Smooth muscle cell (in vitro differentiated cells): ENCODE measurements at regions not wholly inside any gene's neighbourhood (a gene's known extent, or its start where the extent isn't known, plus 50 kb on each side); places are given as distances from the start of the nearest gene placed in this dataset.

Experiments used
- DNase-seq: peaks from one replicate; lab custom pipeline; 2025; ENCODE audit not compliant: unreplicated experiment; lab: John Stamatoyannopoulos, UW
- H2AFZ ChIP-seq: fragments of 200-600 bp; sonication (generic); 2 replicates; pipeline ENCODE4 v1.6.0; 2016; ENCODE audit warnings: antibody characterized with exemption, low read depth, mild to moderate bottlenecking
- H3F3A ChIP-seq: fragments of 200-600 bp; sonication (generic); 2 replicates; pipeline ENCODE4 v1.6.0; 2017; ENCODE audit warnings: antibody characterized with exemption, low read depth
- H3K27ac ChIP-seq: fragments of 200-600 bp; sonication (generic); 2 replicates; pipeline ENCODE4 v1.5.1; 2016; ENCODE audit warnings: low read depth, mild to moderate bottlenecking
- H3K27me3 ChIP-seq: fragments of 200-600 bp; sonication (generic); 2 replicates; pipeline ENCODE4 v1.6.1; 2016; ENCODE audit warnings: low read depth, mild to moderate bottlenecking
- H3K36me3 ChIP-seq: fragments of 200-600 bp; sonication (generic); 2 replicates; pipeline ENCODE4 v1.5.1; 2016; ENCODE audit warnings: low read depth
- H3K4me1 ChIP-seq: fragments of 200-600 bp; sonication (generic); 2 replicates; pipeline ENCODE4 v1.5.1; 2016; ENCODE audit warnings: low read depth
- H3K4me2 ChIP-seq: fragments of 200-600 bp; sonication (generic); 2 replicates; pipeline ENCODE4 v1.6.0; 2016; ENCODE audit warnings: mild to moderate bottlenecking
- H3K4me3 ChIP-seq: fragments of 200-600 bp; sonication (generic); 2 replicates; pipeline ENCODE4 v1.5.1; 2016; ENCODE audit warnings: mild to moderate bottlenecking
- H3K79me2 ChIP-seq: fragments of 200-600 bp; sonication (generic); 2 replicates; pipeline ENCODE4 v1.6.0; 2016; ENCODE audit warnings: low read depth, mild to moderate bottlenecking
- H3K9ac ChIP-seq: fragments of 200-600 bp; sonication (generic); 2 replicates; pipeline ENCODE4 v1.6.0; 2016; ENCODE audit warnings: low read depth
- H3K9me3 ChIP-seq: fragments of 200-600 bp; sonication (generic); replicated peaks from 2 replicates; pipeline ENCODE4 v1.5.1; 2016; ENCODE audit warnings: low read depth
- H4K20me1 ChIP-seq: fragments of 200-600 bp; sonication (generic); 2 replicates; pipeline ENCODE4 v1.6.0; 2016; ENCODE audit warnings: low read depth
- WGBS: methylation state at CpG from one replicate; pipeline ENCODE4 v1.1.7; 2016; ENCODE audit warnings: low lambda C conversion rate; 5-methylcytosine and 5-hydroxymethylcytosine counted together
- TF ChIP-seq, protein P1 (sequence below): fragments of 200-600 bp; sonication (generic); IDR thresholded peaks from 2 replicates; pipeline ENCODE4 v1.5.1; 2017; ENCODE audit warnings: borderline replicate concordance, mild to moderate bottlenecking, antibody characterized with exemption; ENCODE audit not compliant: insufficient read depth, poor library complexity, severe bottlenecking

DNA sequence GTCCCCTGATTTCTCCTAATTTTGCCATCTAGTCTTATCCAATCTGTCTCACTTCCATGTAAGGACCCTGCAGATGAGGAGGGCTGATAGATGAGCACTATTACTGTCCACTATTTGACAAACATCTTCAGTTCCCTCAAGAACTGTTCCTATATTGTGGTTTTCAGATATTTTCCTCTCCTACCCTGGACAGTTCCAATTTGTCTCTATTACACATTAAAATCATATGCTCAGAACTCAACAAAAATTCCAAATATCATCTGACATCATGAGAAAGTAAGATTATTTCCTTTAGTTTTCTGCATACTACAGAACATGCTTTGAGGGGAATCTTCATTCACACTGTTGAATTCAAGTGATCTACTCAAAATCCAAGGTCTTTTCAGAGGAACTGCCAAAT is 265.6 kb upstream of the ARID1B start:
- no peaks in the 10 kb centered on the region for H3F3A ChIP-seq
- TF ChIP-seq, protein P1, sequence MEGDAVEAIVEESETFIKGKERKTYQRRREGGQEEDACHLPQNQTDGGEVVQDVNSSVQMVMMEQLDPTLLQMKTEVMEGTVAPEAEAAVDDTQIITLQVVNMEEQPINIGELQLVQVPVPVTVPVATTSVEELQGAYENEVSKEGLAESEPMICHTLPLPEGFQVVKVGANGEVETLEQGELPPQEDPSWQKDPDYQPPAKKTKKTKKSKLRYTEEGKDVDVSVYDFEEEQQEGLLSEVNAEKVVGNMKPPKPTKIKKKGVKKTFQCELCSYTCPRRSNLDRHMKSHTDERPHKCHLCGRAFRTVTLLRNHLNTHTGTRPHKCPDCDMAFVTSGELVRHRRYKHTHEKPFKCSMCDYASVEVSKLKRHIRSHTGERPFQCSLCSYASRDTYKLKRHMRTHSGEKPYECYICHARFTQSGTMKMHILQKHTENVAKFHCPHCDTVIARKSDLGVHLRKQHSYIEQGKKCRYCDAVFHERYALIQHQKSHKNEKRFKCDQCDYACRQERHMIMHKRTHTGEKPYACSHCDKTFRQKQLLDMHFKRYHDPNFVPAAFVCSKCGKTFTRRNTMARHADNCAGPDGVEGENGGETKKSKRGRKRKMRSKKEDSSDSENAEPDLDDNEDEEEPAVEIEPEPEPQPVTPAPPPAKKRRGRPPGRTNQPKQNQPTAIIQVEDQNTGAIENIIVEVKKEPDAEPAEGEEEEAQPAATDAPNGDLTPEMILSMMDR = no peak
- no peak overlapping the region for H3K4me3 ChIP-seq

DNA sequence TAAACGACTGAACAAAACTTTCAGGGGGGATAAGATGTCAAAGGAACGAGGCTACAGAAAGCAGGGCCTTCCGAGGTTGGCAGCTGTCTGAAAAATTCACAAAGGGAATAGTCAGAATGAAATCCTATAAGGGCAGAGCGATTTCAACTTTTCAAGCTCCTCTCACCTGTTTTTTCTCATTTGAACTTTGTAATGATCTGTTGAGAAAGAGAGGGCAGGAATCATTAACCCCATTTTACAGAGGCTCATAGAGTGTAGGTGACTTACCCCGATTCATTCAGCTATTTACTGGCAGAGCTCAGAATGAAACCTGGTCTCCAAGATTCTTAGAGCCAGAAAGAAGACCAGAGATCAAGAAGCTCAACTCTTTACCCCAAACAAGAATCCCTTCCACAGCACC is 266.1 kb upstream of the ARID1B start:
- Histone ChIP-seq H3K79me2 (no peaks in the 10 kb centered on the region), H4K20me1 (no peaks in the 10 kb centered on the region), H3K4me1 (no peaks in the 10 kb centered on the region), H3K27ac (no peak overlapping the region), H2AFZ (no peak overlapping the region), H3K9me3 (no peaks in the 10 kb centered on the region), H3F3A (no peaks in the 10 kb centered on the region), H3K4me3 (no peak overlapping the region), H3K27me3 (no peaks in the 10 kb centered on the region), H3K9ac (no peak overlapping the region), H3K4me2 (no peak overlapping the region), H3K36me3 (no peaks in the 10 kb centered on the region)
- TF ChIP-seq, protein P1 = no peak
- 84% methylated on average over 5 of the region's 5 CpGs for WGBS
- no peak for DNase-seq

More for the DNA sequence above, 265.6 kb upstream of the ARID1B start:
- no peak for DNase-seq
- Histone ChIP-seq H3K79me2 (no peaks in the 10 kb centered on the region), H3K27me3 (no peaks in the 10 kb centered on the region), H4K20me1 (no peaks in the 10 kb centered on the region), H3K27ac (no peak overlapping the region), H2AFZ (no peak overlapping the region), H3K4me2 (no peak overlapping the region), H3K9me3 (no peaks in the 10 kb centered on the region), H3K36me3 (no peaks in the 10 kb centered on the region), H3K4me1 (no peaks in the 10 kb centered on the region), H3K9ac (no peak overlapping the region)

DNA sequence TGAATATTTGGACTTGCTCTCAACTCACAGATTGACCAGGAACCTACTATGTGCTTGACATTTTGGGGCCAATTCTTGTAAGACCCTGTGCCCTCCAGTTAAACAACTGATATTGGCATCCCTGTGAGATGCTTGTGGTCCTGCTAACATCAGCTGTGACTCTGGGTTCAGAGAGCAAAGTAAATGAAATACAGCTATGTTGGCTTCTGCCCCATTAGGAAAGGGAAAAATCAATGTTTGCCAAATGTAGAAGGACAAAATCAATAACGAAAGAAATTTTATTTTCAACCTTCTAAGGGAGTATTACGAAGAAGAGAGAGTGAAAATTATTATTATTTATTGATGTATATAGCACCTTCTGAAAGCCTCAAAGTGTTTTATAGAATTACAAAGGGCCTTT is 266.9 kb upstream of the ARID1B start:
- no peak overlapping the region for H3K27ac ChIP-seq
- WGBS = 78% methylated on average over 2 of the region's 2 CpGs
- no peaks in the 10 kb centered on the region for H3F3A ChIP-seq
- H4K20me1 ChIP-seq = no peaks in the 10 kb centered on the region
- H3K36me3 ChIP-seq = no peaks in the 10 kb centered on the region
- no peak overlapping the region for H3K4me2 ChIP-seq
- no peak overlapping the region for H3K9ac ChIP-seq
- H2AFZ ChIP-seq = no peak overlapping the region
- no peak overlapping the region for H3K4me3 ChIP-seq
- no peaks in the 10 kb centered on the region for H3K27me3 ChIP-seq
- no peaks in the 10 kb centered on the region for H3K4me1 ChIP-seq
- TF ChIP-seq, protein P1 = no peak
- no peaks in the 10 kb centered on the region for H3K79me2 ChIP-seq
- no peak for DNase-seq
- H3K9me3 ChIP-seq = no peaks in the 10 kb centered on the region

DNA sequence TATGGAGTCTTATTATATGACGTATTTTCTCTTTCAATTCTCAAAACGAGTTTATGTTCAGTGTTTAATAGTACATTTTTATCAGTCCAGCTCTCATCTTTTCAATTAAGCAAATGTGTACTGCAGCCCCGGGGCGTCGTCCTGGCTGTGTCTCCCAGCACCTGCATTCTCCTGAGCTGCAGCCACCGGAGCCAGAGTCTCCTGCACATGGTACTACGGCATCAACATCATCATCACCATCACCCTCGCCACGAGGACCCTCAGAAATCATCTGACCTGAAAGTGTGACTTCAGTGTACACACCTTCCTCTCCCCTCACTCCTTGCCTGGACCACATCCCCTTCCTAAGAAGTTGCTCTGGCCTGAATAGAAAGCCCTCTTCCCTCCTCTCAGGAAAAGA is 267.7 kb upstream of the ARID1B start:
- no peak for DNase-seq
- no peaks in the 10 kb centered on the region for H3F3A ChIP-seq
- no peaks in the 10 kb centered on the region for H3K36me3 ChIP-seq
- H2AFZ ChIP-seq = no peak overlapping the region
- H3K4me3 ChIP-seq = no peak overlapping the region
- H3K4me1 ChIP-seq = no peaks in the 10 kb centered on the region
- H3K27ac ChIP-seq = no peak overlapping the region
- TF ChIP-seq, protein P1 = no peak
- H3K79me2 ChIP-seq = no peaks in the 10 kb centered on the region
- H3K4me2 ChIP-seq = no peak overlapping the region
- no peaks in the 10 kb centered on the region for H3K9me3 ChIP-seq
- no peak overlapping the region for H3K9ac ChIP-seq
- H4K20me1 ChIP-seq = no peaks in the 10 kb centered on the region
- H3K27me3 ChIP-seq = no peaks in the 10 kb centered on the region
- 96% methylated on average over 9 of the region's 9 CpGs for WGBS
